Mesenchymal stem cell (in vitro differentiated cells and primary cell): ENCODE measurements at regions not wholly inside any gene's neighbourhood (a gene's known extent, or its start where the extent isn't known, plus 50 kb on each side); places are given as distances from the start of the nearest gene placed in this dataset.
"Not testable (repeated sequence)": the region's sequence is repeated elsewhere in the genome, so short reads cannot be mapped to it uniquely, and the experiment has no call there.

Experiments used
- DNase-seq: peaks from one replicate; pipeline ENCODE4 v3.0.0-alpha.2; 2013
- H2AFZ ChIP-seq: one replicate; pipeline ENCODE4 v1.6.1; 2013; ENCODE audit warnings: low read depth, mild to moderate bottlenecking, control low read depth, inconsistent platforms, low read length, moderate library complexity
- H2AK5ac ChIP-seq: 2 replicates; pipeline ENCODE4 v1.6.1; 2013; ENCODE audit warnings: low read length, moderate library complexity, mild to moderate bottlenecking, inconsistent platforms; ENCODE audit not compliant: severe bottlenecking
- H2BK120ac ChIP-seq: one replicate; pipeline ENCODE4 v1.6.1; 2013; ENCODE audit warnings: low read depth, mild to moderate bottlenecking, inconsistent platforms, low read length, moderate library complexity
- H2BK12ac ChIP-seq, 2 experiments: one replicate each; pipeline ENCODE4 v1.6.1; 2013; ENCODE audit warnings: inconsistent platforms in 2 of 2, low read length in 2 of 2, mild to moderate bottlenecking in 2 of 2, moderate library complexity in 2 of 2, control low read depth in 1 of 2
- H2BK15ac ChIP-seq: one replicate; pipeline ENCODE4 v1.6.1; 2013; ENCODE audit warnings: mild to moderate bottlenecking, low read depth, inconsistent platforms; ENCODE audit not compliant: poor library complexity, severe bottlenecking
- H2BK5ac ChIP-seq: 2 replicates; pipeline ENCODE4 v1.6.1; 2013; ENCODE audit warnings: low read depth, mild to moderate bottlenecking, low read length, control low read depth, inconsistent platforms; ENCODE audit not compliant: poor library complexity, severe bottlenecking
- H3K14ac ChIP-seq, 2 experiments: one replicate each; pipeline ENCODE4 v1.6.1; 2013; ENCODE audit warnings: inconsistent platforms in 2 of 2, low read length in 2 of 2, control low read depth in 1 of 2, mild to moderate bottlenecking in 1 of 2, moderate library complexity in 1 of 2
- H3K18ac ChIP-seq, 2 experiments: one replicate each; pipeline ENCODE4 v1.6.1; 2013; ENCODE audit warnings: inconsistent platforms in 2 of 2, low read length in 2 of 2, control low read depth in 1 of 2, low read depth in 1 of 2, mild to moderate bottlenecking in 1 of 2
- H3K23ac ChIP-seq, 2 experiments: one replicate each; pipeline ENCODE4 v1.6.1; 2013; ENCODE audit warnings: inconsistent platforms in 2 of 2, low read length in 2 of 2, mild to moderate bottlenecking in 2 of 2, moderate library complexity in 2 of 2, control low read depth in 1 of 2
- H3K27ac ChIP-seq: 2 replicates; pipeline ENCODE4 v1.5.1; 2013; ENCODE audit warnings: mild to moderate bottlenecking, moderate library complexity, low read length, control low read depth, inconsistent platforms; ENCODE audit not compliant: poor library complexity, severe bottlenecking
- H3K27me3 ChIP-seq, 2 experiments: 2 replicates each; pipeline versions ENCODE4 v1.6.1 to v1.7.0; 2013; ENCODE audit warnings: low read length in 2 of 2, mild to moderate bottlenecking in 2 of 2, moderate library complexity in 2 of 2, control low read depth in 1 of 2, inconsistent platforms in 1 of 2; ENCODE audit not compliant: control insufficient read depth in 1 of 2, insufficient read depth in 1 of 2
- H3K36me3 ChIP-seq, 2 experiments: 2 replicates each; pipeline versions ENCODE4 v1.6.1 to v1.7.0; 2013; ENCODE audit warnings: low read length in 2 of 2, control low read depth in 1 of 2, inconsistent platforms in 1 of 2, low read depth in 1 of 2, mild to moderate bottlenecking in 1 of 2; ENCODE audit not compliant: insufficient read depth in 2 of 2, control insufficient read depth in 1 of 2
- H3K4ac ChIP-seq, 2 experiments: one replicate each; pipeline ENCODE4 v1.6.1; 2013; ENCODE audit warnings: inconsistent platforms in 2 of 2, low read length in 2 of 2, mild to moderate bottlenecking in 2 of 2, moderate library complexity in 2 of 2, control low read depth in 1 of 2, low read depth in 1 of 2
- H3K4me1 ChIP-seq: 2 replicates; pipeline ENCODE4 v1.6.1; 2013; ENCODE audit warnings: low read depth, low read length, control low read depth; ENCODE audit not compliant: control insufficient read depth, insufficient read depth
- H3K4me2 ChIP-seq: 2 replicates; pipeline ENCODE4 v1.6.1; 2013; ENCODE audit warnings: low read length, mild to moderate bottlenecking, inconsistent platforms; ENCODE audit not compliant: poor library complexity, severe bottlenecking
- H3K4me3 ChIP-seq, 2 experiments: 2 replicates each; pipeline versions ENCODE4 v1.5.1 to v1.7.0; 2013; ENCODE audit warnings: low read length in 2 of 2, mild to moderate bottlenecking in 2 of 2, control low read depth in 1 of 2, low read depth in 1 of 2; ENCODE audit not compliant: insufficient read depth in 1 of 2
- H3K79me1 ChIP-seq: replicated peaks from 2 replicates; pipeline ENCODE4 v1.6.1; 2013; ENCODE audit warnings: mild to moderate bottlenecking, control low read depth, low read length, inconsistent platforms; ENCODE audit not compliant: poor library complexity, severe bottlenecking
- H3K9ac ChIP-seq: 2 replicates; pipeline ENCODE4 v1.7.0; 2013; ENCODE audit warnings: mild to moderate bottlenecking, low read length, moderate library complexity
- H3K9me3 ChIP-seq: 2 replicates; pipeline ENCODE4 v1.7.0; 2013; ENCODE audit warnings: mild to moderate bottlenecking, low read length; ENCODE audit not compliant: control insufficient read depth
- H4K8ac ChIP-seq: one replicate; pipeline ENCODE4 v1.6.1; 2013; ENCODE audit warnings: inconsistent platforms, mild to moderate bottlenecking, low read length, moderate library complexity
- H4K91ac ChIP-seq: one replicate; pipeline ENCODE4 v1.6.1; 2013; ENCODE audit warnings: mild to moderate bottlenecking, low read length, inconsistent platforms
- WGBS: methylation state at CpG from one replicate; pipeline ENCODE4 v1.1.7; 2013; ENCODE audit warnings: mixed read lengths; 5-methylcytosine and 5-hydroxymethylcytosine counted together

GRCh38 chr22:22321743-22322611 lies 77.4 kb downstream of the VPREB1 start:
- H3K4me2 ChIP-seq, H3K23ac ChIP-seq, H3K18ac ChIP-seq, H3K4me1 ChIP-seq, H4K8ac ChIP-seq, H3K27ac ChIP-seq, H3K27me3 ChIP-seq, H3K4me3 ChIP-seq, H3K4ac ChIP-seq, H3K79me1 ChIP-seq, H3K14ac ChIP-seq, H4K91ac ChIP-seq, H2BK15ac ChIP-seq, H2BK120ac ChIP-seq, H3K9ac ChIP-seq, H2AFZ ChIP-seq, H2BK5ac ChIP-seq, H3K9me3 ChIP-seq, H2AK5ac ChIP-seq, H2BK12ac ChIP-seq: not testable (repeated sequence)
- H3K36me3 ChIP-seq: peaks cover 30 to 31% of the 10 kb centered on the region in 2 experiments
- 23% methylated on average over 9 of the region's 11 CpGs for WGBS
- peak; percentile 62 for DNase-seq

- Histone ChIP-seq H4K8ac (no peak overlapping the region), H3K9ac (no peak overlapping the region), H3K4me2 (no peak overlapping the region), H3K9me3 (no peaks in the 10 kb centered on the region), H3K4me3 (no peak overlapping the region), H3K4me1 (peaks cover 3% of the 10 kb centered on the region), H2BK5ac (no peak overlapping the region), H2AFZ (no peak overlapping the region), H3K23ac (no peak overlapping the region), H2AK5ac (no peak overlapping the region), H3K14ac (no peak overlapping the region), H4K91ac (no peak overlapping the region), H2BK12ac (no peak overlapping the region), H2BK120ac (no peak overlapping the region), H3K79me1 (no peaks in the 10 kb centered on the region), H2BK15ac (no peak overlapping the region), H3K18ac (no peak overlapping the region), H3K27me3 (peaks cover 4% of the 10 kb centered on the region in 2 experiments), H3K27ac (no peak overlapping the region), H3K4ac (no peak overlapping the region), H3K36me3 (peaks cover 28 to 30% of the 10 kb centered on the region in 2 experiments)
- no peak for DNase-seq
- 94% methylated on average over 10 of the region's 10 CpGs for WGBS
Measured at GRCh38 chr22:22322792-22323191, 78.2 kb downstream of the VPREB1 start.

DNA sequence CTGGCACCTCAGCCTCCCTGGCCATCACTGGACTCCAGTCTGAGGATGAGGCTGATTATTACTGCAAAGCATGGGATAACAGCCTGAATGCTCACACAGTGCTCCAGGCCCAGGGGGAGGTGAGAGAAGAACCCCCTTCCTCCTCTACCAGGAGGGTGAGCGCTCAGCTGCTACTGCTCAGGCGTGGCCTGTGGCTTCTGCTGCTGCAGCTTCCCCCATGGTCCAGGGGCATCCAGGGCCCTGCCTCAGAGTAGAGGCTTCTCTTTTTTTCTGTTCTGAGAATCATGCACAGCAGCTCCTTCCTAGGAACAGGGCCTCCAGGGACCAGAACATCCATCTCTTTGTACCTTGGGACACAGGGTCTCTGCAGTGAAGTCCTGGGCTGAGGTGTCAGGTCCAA lies 83.1 kb downstream of the VPREB1 start:
- DNase-seq: no peak
- 90% methylated on average over 2 of the region's 2 CpGs for WGBS
- no peak overlapping the region for H2BK15ac ChIP-seq
- no peaks in the 10 kb centered on the region for H3K9me3 ChIP-seq
- H3K36me3 ChIP-seq: peaks cover 0 to 11% of the 10 kb centered on the region in 2 experiments
- H3K27ac ChIP-seq: no peak overlapping the region
- H3K9ac ChIP-seq: no peak overlapping the region
- H4K91ac ChIP-seq: no peak overlapping the region
- no peaks in the 10 kb centered on the region for H3K79me1 ChIP-seq
- H2BK120ac ChIP-seq: no peak overlapping the region
- H3K14ac ChIP-seq: no peak overlapping the region
- no peak overlapping the region for H4K8ac ChIP-seq
- H3K4me1 ChIP-seq: peaks cover 3% of the 10 kb centered on the region
- no peak overlapping the region for H3K4ac ChIP-seq
- H3K18ac ChIP-seq: no peak overlapping the region
- H2AK5ac ChIP-seq: no peak overlapping the region
- H3K4me3 ChIP-seq: no peak overlapping the region
- peaks cover 20 to 43% of the 10 kb centered on the region in 2 experiments for H3K27me3 ChIP-seq
- no peak overlapping the region for H2BK12ac ChIP-seq
- no peak overlapping the region for H3K4me2 ChIP-seq
- no peak overlapping the region for H3K23ac ChIP-seq
- no peak overlapping the region for H2AFZ ChIP-seq
- no peak overlapping the region for H2BK5ac ChIP-seq

GRCh38 chr22:22329792-22330191 lies 85.2 kb downstream of the VPREB1 start:
- Histone ChIP-seq H3K4me3 (no peak overlapping the region), H3K27ac (no peak overlapping the region), H2AFZ (no peak overlapping the region), H3K79me1 (no peaks in the 10 kb centered on the region), H3K36me3 (no peaks in the 10 kb centered on the region), H3K4me1 (no peaks in the 10 kb centered on the region), H2BK5ac (no peak overlapping the region), H3K14ac (no peak overlapping the region), H4K8ac (no peak overlapping the region), H3K9me3 (peaks cover 4% of the 10 kb centered on the region), H3K4me2 (no peak overlapping the region), H2AK5ac (no peak overlapping the region), H3K9ac (no peak overlapping the region), H3K27me3 (peaks cover 20 to 43% of the 10 kb centered on the region in 2 experiments), H3K18ac (no peak overlapping the region), H2BK15ac (no peak overlapping the region), H3K4ac (no peak overlapping the region), H3K23ac (no peak overlapping the region), H2BK12ac (no peak overlapping the region), H4K91ac (no peak overlapping the region), H2BK120ac (no peak overlapping the region)
- DNase-seq: no peak
- 67% methylated on average over 2 of the region's 2 CpGs for WGBS
